ENCODE measurements at regions not wholly inside any gene's neighbourhood (a gene's known extent, or its start where the extent isn't known, plus 50 kb on each side); places are given as distances from the start of the nearest gene placed in this dataset.

DNA sequence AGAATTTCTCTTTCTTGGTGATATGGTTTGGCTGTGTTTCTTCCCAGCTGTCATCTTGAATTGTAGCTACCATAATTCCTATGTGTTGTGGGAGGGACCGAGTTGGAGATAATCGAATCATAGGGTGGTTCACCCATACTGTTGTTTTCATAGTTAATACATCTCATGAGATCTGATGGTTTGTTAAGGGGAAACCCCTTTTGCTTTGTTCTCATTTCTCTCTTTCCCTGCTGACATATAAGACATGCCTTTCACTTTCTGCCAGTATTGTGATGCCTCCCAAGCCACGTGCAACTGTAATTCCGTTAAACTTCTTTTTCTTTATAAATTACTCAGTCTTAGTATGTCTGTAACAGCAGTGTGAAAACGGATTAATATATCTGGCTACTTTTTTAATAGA lies 179.0 kb downstream of the VCY1B start:
- no peak for ATAC-seq
- Histone ChIP-seq H3K27ac (no peak overlapping the region), H3K4me3 (no peak overlapping the region), H3K4me2 (no peak overlapping the region), H3K4me1 (no peaks in the 10 kb centered on the region), H3K9me3 (no peaks in the 10 kb centered on the region)
- TF ChIP-seq RNF2 (IDR thresholded peaks at IDR 0.05; ENCODE audit: borderline replicate concordance, low read depth) (no peak), RFX5 (IDR thresholded peaks at IDR 0.05) (no peak), REST (IDR thresholded peaks at IDR 0.05) (no peak), ESRRA (IDR thresholded peaks at IDR 0.05; ENCODE audit: borderline replicate concordance, low read length) (no peak), FOSB (CRISPR knock-in tag; IDR thresholded peaks at IDR 0.05) (no peak), SMC3 (IDR thresholded peaks at IDR 0.05) (no peak), HMGXB4 (CRISPR knock-in tag; IDR thresholded peaks at IDR 0.05; ENCODE audit: borderline replicate concordance) (no peak), NPAS2 (CRISPR knock-in tag; IDR thresholded peaks at IDR 0.05; ENCODE audit: borderline replicate concordance) (no peak), RCOR1 (IDR thresholded peaks at IDR 0.05; ENCODE audit: low read depth, low read length) (no peak), ZSCAN20 (CRISPR knock-in tag; IDR thresholded peaks at IDR 0.05) (no peak), CEBPB (IDR thresholded peaks at IDR 0.05) (no peak)
- TF ChIP-seq, protein P1, sequence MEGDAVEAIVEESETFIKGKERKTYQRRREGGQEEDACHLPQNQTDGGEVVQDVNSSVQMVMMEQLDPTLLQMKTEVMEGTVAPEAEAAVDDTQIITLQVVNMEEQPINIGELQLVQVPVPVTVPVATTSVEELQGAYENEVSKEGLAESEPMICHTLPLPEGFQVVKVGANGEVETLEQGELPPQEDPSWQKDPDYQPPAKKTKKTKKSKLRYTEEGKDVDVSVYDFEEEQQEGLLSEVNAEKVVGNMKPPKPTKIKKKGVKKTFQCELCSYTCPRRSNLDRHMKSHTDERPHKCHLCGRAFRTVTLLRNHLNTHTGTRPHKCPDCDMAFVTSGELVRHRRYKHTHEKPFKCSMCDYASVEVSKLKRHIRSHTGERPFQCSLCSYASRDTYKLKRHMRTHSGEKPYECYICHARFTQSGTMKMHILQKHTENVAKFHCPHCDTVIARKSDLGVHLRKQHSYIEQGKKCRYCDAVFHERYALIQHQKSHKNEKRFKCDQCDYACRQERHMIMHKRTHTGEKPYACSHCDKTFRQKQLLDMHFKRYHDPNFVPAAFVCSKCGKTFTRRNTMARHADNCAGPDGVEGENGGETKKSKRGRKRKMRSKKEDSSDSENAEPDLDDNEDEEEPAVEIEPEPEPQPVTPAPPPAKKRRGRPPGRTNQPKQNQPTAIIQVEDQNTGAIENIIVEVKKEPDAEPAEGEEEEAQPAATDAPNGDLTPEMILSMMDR (IDR thresholded peaks at IDR 0.05): no peak
- DNase-seq (ENCODE audit: low read depth in 1 of 2, low spot score in 1 of 2): no peak
- POLR2A ChIA-PET: no interaction called here
- 4% methylated on average over 5 of the region's 5 CpGs for WGBS (ENCODE audit: missing lambda C conversion rate)
- FAIRE-seq: no peak
- CTCF ChIA-PET: no interaction called here

DNA sequence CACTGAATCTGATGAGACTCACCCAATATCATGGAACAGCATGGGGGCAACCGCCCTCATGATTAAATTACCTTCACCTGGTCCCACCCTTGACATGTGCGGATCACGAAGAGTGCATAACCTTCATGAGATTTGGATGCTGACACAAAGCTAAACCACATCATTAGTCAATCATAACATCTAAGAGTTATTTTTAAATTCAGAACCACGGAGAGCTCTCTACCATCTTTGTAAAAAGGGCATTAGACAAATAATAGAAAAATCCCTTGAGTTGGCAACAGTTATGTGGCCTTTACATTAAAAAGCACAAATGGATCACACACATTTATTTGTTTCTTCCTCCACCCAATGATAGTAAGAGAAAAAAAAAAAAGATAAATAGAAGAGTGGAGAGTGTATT lies 182.2 kb downstream of the VCY1B start:
- ChIA-PET POLR2A (no interaction called here), CTCF (no interaction called here)
- TF ChIP-seq RCOR1 (IDR thresholded peaks at IDR 0.05; ENCODE audit: low read depth, low read length) (no peak), HOXA7 (CRISPR knock-in tag; IDR thresholded peaks at IDR 0.05) (no peak), SMC3 (IDR thresholded peaks at IDR 0.05) (no peak), EP300 (IDR thresholded peaks at IDR 0.05) (no peak), RFX5 (IDR thresholded peaks at IDR 0.05) (no peak), FOSL2 (IDR thresholded peaks at IDR 0.05) (no peak), FOSL2 (CRISPR knock-in tag; IDR thresholded peaks at IDR 0.05) (no peak), ZSCAN20 (CRISPR knock-in tag; IDR thresholded peaks at IDR 0.05) (no peak), TP53 (CRISPR knock-in tag; IDR thresholded peaks at IDR 0.05) (no peak)
- ATAC-seq (no peak), DNase-seq (ENCODE audit: low read depth in 1 of 2, low spot score in 1 of 2) (no peak), FAIRE-seq (no peak)
- no peaks in the 10 kb centered on the region for H3K9me3 ChIP-seq
- no peak overlapping the region for H3K4me2 ChIP-seq
- H3K4me3 ChIP-seq: no peak overlapping the region
- WGBS (ENCODE audit: missing lambda C conversion rate): 44% methylated on average over 4 of the region's 4 CpGs
- H3K4me1 ChIP-seq: no peaks in the 10 kb centered on the region
- H3K27ac ChIP-seq: no peak overlapping the region

DNA sequence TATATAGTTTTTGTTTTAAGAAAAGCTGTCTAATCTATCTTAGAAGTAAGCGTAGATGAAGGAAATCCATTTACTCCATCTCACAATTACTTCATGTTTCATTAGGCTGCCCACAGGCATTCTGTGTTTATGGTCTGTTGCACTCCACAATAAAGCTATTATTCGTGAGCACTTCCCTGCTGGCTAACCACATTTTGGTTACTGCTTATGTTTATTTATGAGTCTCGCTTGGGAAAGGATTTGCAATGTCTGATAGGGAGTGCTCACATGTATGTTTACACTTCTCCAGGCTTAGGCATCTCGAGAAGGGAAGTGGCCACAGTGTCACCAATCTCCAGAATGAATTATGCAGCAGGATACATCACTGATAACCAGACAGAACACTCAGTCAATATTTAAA lies 190.9 kb downstream of the VCY1B start:
- WGBS (ENCODE audit: missing lambda C conversion rate): 36% methylated on average over 2 of the region's 4 CpGs
- Histone ChIP-seq H3K4me1 (no peaks in the 10 kb centered on the region), H3K27ac (no peak overlapping the region), H3K4me2 (no peak overlapping the region), H3K9me3 (no peaks in the 10 kb centered on the region), H3K4me3 (no peak overlapping the region)
- ChIA-PET CTCF (no interaction called here), POLR2A (no interaction called here)
- FAIRE-seq (no peak), ATAC-seq (no peak), DNase-seq (ENCODE audit: low read depth in 1 of 2, low spot score in 1 of 2) (no peak)
- TF ChIP-seq NFE2L2 (conservative IDR thresholded peaks at IDR 0.05; ENCODE audit: low read length) (no peak), TFCP2L1 (CRISPR knock-in tag; IDR thresholded peaks at IDR 0.05) (no peak), ATOH8 (CRISPR knock-in tag; IDR thresholded peaks at IDR 0.05; ENCODE audit: low read depth) (no peak), GATA3 (IDR thresholded peaks at IDR 0.05; ENCODE audit: borderline replicate concordance) (no peak), CEBPB (IDR thresholded peaks at IDR 0.05) (no peak), HMGXB4 (CRISPR knock-in tag; IDR thresholded peaks at IDR 0.05; ENCODE audit: borderline replicate concordance) (no peak), CHD4 (IDR thresholded peaks at IDR 0.05; ENCODE audit: borderline replicate concordance) (no peak), HOXA7 (CRISPR knock-in tag; IDR thresholded peaks at IDR 0.05) (no peak)
- TF ChIP-seq, protein P2, sequence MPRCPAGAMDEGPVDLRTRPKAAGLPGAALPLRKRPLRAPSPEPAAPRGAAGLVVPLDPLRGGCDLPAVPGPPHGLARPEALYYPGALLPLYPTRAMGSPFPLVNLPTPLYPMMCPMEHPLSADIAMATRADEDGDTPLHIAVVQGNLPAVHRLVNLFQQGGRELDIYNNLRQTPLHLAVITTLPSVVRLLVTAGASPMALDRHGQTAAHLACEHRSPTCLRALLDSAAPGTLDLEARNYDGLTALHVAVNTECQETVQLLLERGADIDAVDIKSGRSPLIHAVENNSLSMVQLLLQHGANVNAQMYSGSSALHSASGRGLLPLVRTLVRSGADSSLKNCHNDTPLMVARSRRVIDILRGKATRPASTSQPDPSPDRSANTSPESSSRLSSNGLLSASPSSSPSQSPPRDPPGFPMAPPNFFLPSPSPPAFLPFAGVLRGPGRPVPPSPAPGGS (IDR thresholded peaks at IDR 0.05): no peak
